GM12878 (cell line): ENCODE measurements at regions not wholly inside any gene's neighbourhood (a gene's known extent, or its start where the extent isn't known, plus 50 kb on each side); places are given as distances from the start of the nearest gene placed in this dataset.

Experiments used
- ATAC-seq: fragments of 200-7000 bp; cut with Tn5 transposase; 3 replicates; pipeline ENCODE4 v1.9.1; 2020; ENCODE audit warnings: mild to moderate bottlenecking, moderate library complexity
- BruUV-seq: library from RNA; stranded (reverse); fragments of 400-500 nt; replicated peaks from 2 replicates; lab custom pipeline; 2021; lab: Mats Ljungman, UMichigan
- CTCF ChIA-PET: fragments of 300-600 bp; sonication (Branson Sonifier 250); formaldehyde crosslinking; extraction: SDS; loops from one replicate; lab custom pipeline; 2021; ENCODE audit warnings: inconsistent platforms; lab: Yijun Ruan, JAX
- POLR2A ChIA-PET: fragments of 350-600 bp; formaldehyde crosslinking; extraction: SDS; loops from one replicate; lab custom pipeline; 2021; ENCODE audit warnings: inconsistent platforms; lab: Charles Lee
- RAD21 ChIA-PET: fragments of 300-600 bp; sonication (Branson Sonifier 250); formaldehyde crosslinking; loops from one replicate; lab custom pipeline; 2023; ENCODE audit warnings: antibody characterized with exemption; ENCODE audit not compliant: unreplicated experiment; lab: Charles Lee
- SMC1A ChIA-PET: fragments of 300-600 bp; sonication (Branson Sonifier 250); formaldehyde crosslinking; loops from one replicate; lab custom pipeline; 2023; ENCODE audit not compliant: unreplicated experiment, uncharacterized antibody; lab: Charles Lee
- DNase-seq: peaks from one replicate; pipeline ENCODE4 v3.0.0-alpha.2; 2011; ENCODE audit warnings: low read depth, low spot score
- FAIRE-seq: peaks from 3 replicates; lab custom pipeline; 2011; peaks lifted over from hg19 to GRCh38; lab: Jason Lieb, UNC
- H2AFZ ChIP-seq: 2 replicates; pipeline ENCODE4 v1.6.0; 2011; ENCODE audit warnings: low read depth, low read length, control low read depth; ENCODE audit not compliant: control insufficient read depth
- H3K27ac ChIP-seq: 2 replicates; pipeline ENCODE4 v1.5.1; 2011; ENCODE audit warnings: control low read depth; ENCODE audit not compliant: control insufficient read depth, insufficient read depth
- H3K27me3 ChIP-seq, 2 experiments: replicated peaks in 1 of 2; 2 replicates each; pipeline versions ENCODE4 v1.6.0 to v1.6.1; 2011; ENCODE audit warnings: low read length in 1 of 2; ENCODE audit not compliant: control insufficient read depth in 2 of 2, insufficient read depth in 2 of 2
- H3K36me3 ChIP-seq, 2 experiments: 2 replicates each; pipeline ENCODE4 v1.5.1; 2011; ENCODE audit warnings: low read length in 1 of 2; ENCODE audit not compliant: control insufficient read depth in 2 of 2, insufficient read depth in 2 of 2
- H3K4me1 ChIP-seq: 2 replicates; pipeline ENCODE4 v1.6.1; 2011; ENCODE audit warnings: mild to moderate bottlenecking, low read length, moderate library complexity, mixed read lengths; ENCODE audit not compliant: control insufficient read depth, insufficient read depth
- H3K4me2 ChIP-seq: 2 replicates; pipeline ENCODE4 v1.6.0; 2011; ENCODE audit warnings: control low read depth; ENCODE audit not compliant: control insufficient read depth, insufficient read depth
- H3K4me3 ChIP-seq: fragments of 200-600 bp; sonication (generic); 2 replicates; pipeline ENCODE4 v1.5.1; 2016
- H3K79me2 ChIP-seq: 2 replicates; pipeline ENCODE4 v1.6.0; 2011; ENCODE audit warnings: low read length; ENCODE audit not compliant: control insufficient read depth, insufficient read depth
- H3K9ac ChIP-seq: 2 replicates; pipeline ENCODE4 v1.8.0; 2011; ENCODE audit warnings: low read length, control low read depth, mixed read lengths; ENCODE audit not compliant: control insufficient read depth, insufficient read depth
- H3K9me3 ChIP-seq: replicated peaks from 3 replicates; pipeline ENCODE4 v1.5.1; 2011; ENCODE audit warnings: mild to moderate bottlenecking, low read length; ENCODE audit not compliant: control insufficient read depth, insufficient read depth
- H4K20me1 ChIP-seq: 2 replicates; pipeline ENCODE4 v1.6.0; 2011; ENCODE audit not compliant: control insufficient read depth, insufficient read depth
- IKZF2 ChIP-seq, 2 experiments: fragments of 450-650 bp; IDR thresholded peaks; 2 replicates each; pipeline ENCODE4 v1.6.1; 2017; ENCODE audit warnings: mild to moderate bottlenecking in 2 of 2, moderate library complexity in 2 of 2
- MYB ChIP-seq: fragments of 150-350 bp; IDR thresholded peaks from 2 replicates; pipeline ENCODE4 v1.6.1; 2014; ENCODE audit warnings: mild to moderate bottlenecking, low read depth, low read length, borderline replicate concordance
- NFYA ChIP-seq: IDR thresholded peaks from 2 replicates; pipeline ENCODE4 v1.6.1; 2011; ENCODE audit warnings: low read depth, mild to moderate bottlenecking, low read length, improper control_type of control experiment, borderline replicate concordance
- NR2C1 ChIP-seq: fragments of 450-650 bp; IDR thresholded peaks from 2 replicates; pipeline ENCODE4 v1.6.1; 2017; ENCODE audit warnings: antibody characterized with exemption, mild to moderate bottlenecking, moderate library complexity
- NR2C2 ChIP-seq: IDR thresholded peaks from 2 replicates; pipeline ENCODE4 v1.6.1; 2011; ENCODE audit warnings: borderline replicate concordance, low read depth; ENCODE audit not compliant: control insufficient read depth, insufficient read length
- PAX5 ChIP-seq: IDR thresholded peaks from 2 replicates; pipeline ENCODE4 v1.6.1; 2011; ENCODE audit warnings: low read depth, low read length, borderline replicate concordance
- PBX3 ChIP-seq: IDR thresholded peaks from 2 replicates; pipeline ENCODE4 v1.6.1; 2011; ENCODE audit warnings: mild to moderate bottlenecking, low read depth, low read length, moderate library complexity; ENCODE audit not compliant: insufficient replicate concordance
- POU2F2 ChIP-seq: IDR thresholded peaks from 3 replicates; pipeline ENCODE4 v1.6.1; 2011; ENCODE audit warnings: low read depth, mild to moderate bottlenecking, low read length, borderline replicate concordance
- SIN3A ChIP-seq: IDR thresholded peaks from 2 replicates; pipeline ENCODE4 v1.6.1; 2012; ENCODE audit warnings: low read depth, low read length, improper control_type of control experiment
- SIX5 ChIP-seq: IDR thresholded peaks from 2 replicates; pipeline ENCODE4 v1.6.1; 2011; ENCODE audit warnings: mild to moderate bottlenecking, low read depth, low read length, moderate library complexity; ENCODE audit not compliant: severe bottlenecking
- SUPT20H ChIP-seq: IDR thresholded peaks from 2 replicates; pipeline ENCODE4 v1.6.1; 2011; ENCODE audit warnings: low read depth, mild to moderate bottlenecking, low read length, moderate library complexity, borderline replicate concordance; ENCODE audit not compliant: control insufficient read depth
- ZNF384 ChIP-seq: IDR thresholded peaks from 2 replicates; pipeline ENCODE4 v1.6.1; 2012; ENCODE audit warnings: low read depth, mild to moderate bottlenecking, low read length, improper control_type of control experiment, borderline replicate concordance
- WGBS: methylation state at CpG from one replicate; pipeline ENCODE4 v1.1.6; 2016; ENCODE audit warnings: low lambda C conversion rate; ENCODE audit not compliant: insufficient replicate concordance, insufficient coverage; ENCODE audit errors: missing lambda C conversion rate; 5-methylcytosine and 5-hydroxymethylcytosine counted together
- in situ Hi-C: fragments of 300-500 bp; cut with MboI; formaldehyde crosslinking; loops from 9 replicates; pipeline ENCODE4 v1.14.3; 2018; ENCODE audit warnings: mixed read lengths
- intact Hi-C: fragments of 100-400 bp; cut with micrococcal nuclease; formaldehyde crosslinking; loops from one replicate; pipeline ENCODE4 v1.14.2; 2022; ENCODE audit not compliant: unreplicated experiment

GRCh38 chr3:78313332-78313731, 1273.4 kb downstream of the ROBO2 start:
- SMC1A ChIA-PET, result no interaction called here
- Histone ChIP-seq H3K36me3 (no peaks in the 10 kb centered on the region), H3K4me3 (no peak overlapping the region), H3K27me3 (no peaks in the 10 kb centered on the region), H3K9me3 (no peaks in the 10 kb centered on the region), H3K4me1 (no peaks in the 10 kb centered on the region), H3K4me2 (no peak overlapping the region), H2AFZ (no peak overlapping the region), H3K79me2 (no peaks in the 10 kb centered on the region), H3K27ac (no peak overlapping the region), H3K9ac (no peak overlapping the region), H4K20me1 (no peaks in the 10 kb centered on the region)
- WGBS, result 0% methylated on average over 1 of the region's 1 CpG
- in situ Hi-C loops, result no loop called here
- TF ChIP-seq PBX3 (no peak), PAX5 (no peak), SIN3A (no peak), ZNF384 (no peak), NR2C2 (no peak), SIX5 (no peak), NR2C1 (no peak), IKZF2 (IDR thresholded peaks at IDR 0.05) (no peak), SUPT20H (no peak), MYB (no peak), NFYA (no peak), POU2F2 (no peak)
- ATAC-seq, result no peak
- CTCF ChIA-PET, result no interaction called here
- intact Hi-C loops, result loop anchor here (10.0 kb wide), 1 partner anchor 331 kb away; no protein-coding TSS in a partner anchor
- POLR2A ChIA-PET, result no interaction called here
- BruUV-seq, result no TSS peak
- RAD21 ChIA-PET, result no interaction called here
- no peak for FAIRE-seq
- no peak for DNase-seq
